ENCODE measurements at regions not wholly inside any gene's neighbourhood (a gene's known extent, or its start where the extent isn't known, plus 50 kb on each side); places are given as distances from the start of the nearest gene placed in this dataset.

- H3K27ac ChIP-seq (ENCODE audit: low read depth in 1 of 2, low read length in 2 of 2): no peak overlapping the region
- H3K4me3 ChIP-seq (ENCODE audit: low read depth in 1 of 3, low read length in 3 of 3): no peak overlapping the region
- TF ChIP-seq MAX (IDR thresholded peaks at IDR 0.05) (no peak), SP1 (IDR thresholded peaks at IDR 0.05) (no peak), HNF4G (IDR thresholded peaks at IDR 0.05) (no peak), NR2F2 (IDR thresholded peaks at IDR 0.05) (no peak), ZBTB33 (IDR thresholded peaks at IDR 0.05) (no peak), JUND (IDR thresholded peaks at IDR 0.05) (no peak), CTCF (IDR thresholded peaks at IDR 0.05; ENCODE audit: low read depth, low read length, missing input control) (no peak), EGR1 (IDR thresholded peaks at IDR 0.05; ENCODE audit: low read depth in 2 of 2) (no peak), FOXA1 (IDR thresholded peaks at IDR 0.05) (no peak), TAF1 (conservative IDR thresholded peaks at IDR 0.05) (no peak), RAD21 (IDR thresholded peaks at IDR 0.05) (no peak)
- H3K9me3 ChIP-seq (ENCODE audit: control insufficient read depth in 4 of 4, low read length in 3 of 4): no peaks in the 10 kb centered on the region
- 58% methylated on average over 1 of the region's 1 CpG for WGBS
- DNase-seq (ENCODE audit: low spot score): no peak
- H3K36me3 ChIP-seq (ENCODE audit: control insufficient read depth in 4 of 4, insufficient read depth in 3 of 4, low read depth in 1 of 4, low read length in 3 of 4): no peaks in the 10 kb centered on the region
- no peaks in the 10 kb centered on the region for H3K4me1 ChIP-seq (ENCODE audit: control insufficient read depth in 4 of 4, insufficient read depth in 4 of 4, low read length in 3 of 4)
- H3K9ac ChIP-seq (ENCODE audit: low read depth in 1 of 2, low read length in 2 of 2): no peak overlapping the region
- H3K27me3 ChIP-seq (ENCODE audit: control insufficient read depth in 4 of 4, insufficient read depth in 4 of 4, low read length in 3 of 4): no peaks in the 10 kb centered on the region
Measured at GRCh38 chr5:98275980-98276379, 497.5 kb upstream of the RGMB start.

- H3K36me3 ChIP-seq (ENCODE audit: control insufficient read depth in 4 of 4, insufficient read depth in 3 of 4, low read depth in 1 of 4, low read length in 3 of 4): no peaks in the 10 kb centered on the region
- H3K9me3 ChIP-seq (ENCODE audit: control insufficient read depth in 4 of 4, low read length in 3 of 4): no peaks in the 10 kb centered on the region
- DNase-seq (ENCODE audit: low spot score): no peak
- TF ChIP-seq FOXA1 (IDR thresholded peaks at IDR 0.05): no peak
- TF ChIP-seq YY1 (IDR thresholded peaks at IDR 0.05): no peak
- no peak for TF ChIP-seq SP1 (IDR thresholded peaks at IDR 0.05)
- TF ChIP-seq HNF4G (IDR thresholded peaks at IDR 0.05): no peak
- TF ChIP-seq EGR1 (IDR thresholded peaks at IDR 0.05; ENCODE audit: low read depth in 2 of 2): no peak
- no peak for TF ChIP-seq HNF4A (conservative IDR thresholded peaks at IDR 0.05)
- TF ChIP-seq NR2F2 (IDR thresholded peaks at IDR 0.05): no peak
- TF ChIP-seq ATF3 (IDR thresholded peaks at IDR 0.05): no peak
- TF ChIP-seq ZBTB33 (IDR thresholded peaks at IDR 0.05): no peak
- TF ChIP-seq MAX (IDR thresholded peaks at IDR 0.05): no peak
- TF ChIP-seq GABPA (IDR thresholded peaks at IDR 0.05 in 1 of 2, conservative IDR thresholded peaks at IDR 0.05 in 1 of 2): no peak
- TF ChIP-seq CTCF (IDR thresholded peaks at IDR 0.05; ENCODE audit: low read depth, low read length, missing input control): no peak
- TF ChIP-seq RXRA (IDR thresholded peaks at IDR 0.05): no peak
- no peak for TF ChIP-seq RAD21 (IDR thresholded peaks at IDR 0.05)
- TF ChIP-seq JUND (IDR thresholded peaks at IDR 0.05): no peak
- no peak for TF ChIP-seq FOXA2 (IDR thresholded peaks at IDR 0.05)
- TF ChIP-seq TAF1 (conservative IDR thresholded peaks at IDR 0.05): no peak
- TF ChIP-seq REST (IDR thresholded peaks at IDR 0.05): no peak
- H3K27me3 ChIP-seq (ENCODE audit: control insufficient read depth in 4 of 4, insufficient read depth in 4 of 4, low read length in 3 of 4): no peaks in the 10 kb centered on the region
- no peak overlapping the region for H3K9ac ChIP-seq (ENCODE audit: low read depth in 1 of 2, low read length in 2 of 2)
- H3K27ac ChIP-seq (ENCODE audit: low read depth in 1 of 2, low read length in 2 of 2): no peak overlapping the region
- no peak overlapping the region for H3K4me3 ChIP-seq (ENCODE audit: low read depth in 1 of 3, low read length in 3 of 3)
- WGBS: 69% methylated on average over 1 of the region's 1 CpG
- no peaks in the 10 kb centered on the region for H3K4me1 ChIP-seq (ENCODE audit: control insufficient read depth in 4 of 4, insufficient read depth in 4 of 4, low read length in 3 of 4)
Measured at GRCh38 chr5:98282521-98282920, 490.9 kb upstream of the RGMB start.

All from liver (tissue), 8 donors.